GM23338 (cell line): ENCODE measurements at regions not wholly inside any gene's neighbourhood (a gene's known extent, or its start where the extent isn't known, plus 50 kb on each side); places are given as distances from the start of the nearest gene placed in this dataset.

Experiments
- ETS1 ChIP-seq: IDR thresholded peaks from 2 replicates; pipeline ENCODE4 v1.6.1; 2016; ENCODE audit warnings: antibody characterized with exemption
- NANOG ChIP-seq: IDR thresholded peaks from 2 replicates; pipeline ENCODE4 v1.6.1; 2016; ENCODE audit warnings: antibody characterized with exemption, borderline replicate concordance
- TF ChIP-seq, protein P1 (sequence below): fragments of 250-450 bp; sonication (Bioruptor Pico); IDR thresholded peaks from 2 replicates; pipeline ENCODE4 v1.5.0; 2020; ENCODE audit warnings: mild to moderate bottlenecking, moderate library complexity
- TF ChIP-seq, protein P2 (sequence below): IDR thresholded peaks from one replicate; pipeline ENCODE4 v1.6.1; 2018; ENCODE audit warnings: antibody characterized with exemption; ENCODE audit not compliant: unreplicated experiment
- TF ChIP-seq, protein P3 (sequence below), 2 experiments: fragments of 200-600 bp in 1 of 2; sonication (generic) in 1 of 2; conservative IDR thresholded peaks; 2 replicates each; pipeline versions ENCODE4 v1.5.1 to v1.6.1; 2016 to 2017; ENCODE audit warnings: antibody characterized with exemption in 2 of 2, low read depth in 2 of 2, mild to moderate bottlenecking in 2 of 2, moderate library complexity in 1 of 2

- TF ChIP-seq, protein P1, sequence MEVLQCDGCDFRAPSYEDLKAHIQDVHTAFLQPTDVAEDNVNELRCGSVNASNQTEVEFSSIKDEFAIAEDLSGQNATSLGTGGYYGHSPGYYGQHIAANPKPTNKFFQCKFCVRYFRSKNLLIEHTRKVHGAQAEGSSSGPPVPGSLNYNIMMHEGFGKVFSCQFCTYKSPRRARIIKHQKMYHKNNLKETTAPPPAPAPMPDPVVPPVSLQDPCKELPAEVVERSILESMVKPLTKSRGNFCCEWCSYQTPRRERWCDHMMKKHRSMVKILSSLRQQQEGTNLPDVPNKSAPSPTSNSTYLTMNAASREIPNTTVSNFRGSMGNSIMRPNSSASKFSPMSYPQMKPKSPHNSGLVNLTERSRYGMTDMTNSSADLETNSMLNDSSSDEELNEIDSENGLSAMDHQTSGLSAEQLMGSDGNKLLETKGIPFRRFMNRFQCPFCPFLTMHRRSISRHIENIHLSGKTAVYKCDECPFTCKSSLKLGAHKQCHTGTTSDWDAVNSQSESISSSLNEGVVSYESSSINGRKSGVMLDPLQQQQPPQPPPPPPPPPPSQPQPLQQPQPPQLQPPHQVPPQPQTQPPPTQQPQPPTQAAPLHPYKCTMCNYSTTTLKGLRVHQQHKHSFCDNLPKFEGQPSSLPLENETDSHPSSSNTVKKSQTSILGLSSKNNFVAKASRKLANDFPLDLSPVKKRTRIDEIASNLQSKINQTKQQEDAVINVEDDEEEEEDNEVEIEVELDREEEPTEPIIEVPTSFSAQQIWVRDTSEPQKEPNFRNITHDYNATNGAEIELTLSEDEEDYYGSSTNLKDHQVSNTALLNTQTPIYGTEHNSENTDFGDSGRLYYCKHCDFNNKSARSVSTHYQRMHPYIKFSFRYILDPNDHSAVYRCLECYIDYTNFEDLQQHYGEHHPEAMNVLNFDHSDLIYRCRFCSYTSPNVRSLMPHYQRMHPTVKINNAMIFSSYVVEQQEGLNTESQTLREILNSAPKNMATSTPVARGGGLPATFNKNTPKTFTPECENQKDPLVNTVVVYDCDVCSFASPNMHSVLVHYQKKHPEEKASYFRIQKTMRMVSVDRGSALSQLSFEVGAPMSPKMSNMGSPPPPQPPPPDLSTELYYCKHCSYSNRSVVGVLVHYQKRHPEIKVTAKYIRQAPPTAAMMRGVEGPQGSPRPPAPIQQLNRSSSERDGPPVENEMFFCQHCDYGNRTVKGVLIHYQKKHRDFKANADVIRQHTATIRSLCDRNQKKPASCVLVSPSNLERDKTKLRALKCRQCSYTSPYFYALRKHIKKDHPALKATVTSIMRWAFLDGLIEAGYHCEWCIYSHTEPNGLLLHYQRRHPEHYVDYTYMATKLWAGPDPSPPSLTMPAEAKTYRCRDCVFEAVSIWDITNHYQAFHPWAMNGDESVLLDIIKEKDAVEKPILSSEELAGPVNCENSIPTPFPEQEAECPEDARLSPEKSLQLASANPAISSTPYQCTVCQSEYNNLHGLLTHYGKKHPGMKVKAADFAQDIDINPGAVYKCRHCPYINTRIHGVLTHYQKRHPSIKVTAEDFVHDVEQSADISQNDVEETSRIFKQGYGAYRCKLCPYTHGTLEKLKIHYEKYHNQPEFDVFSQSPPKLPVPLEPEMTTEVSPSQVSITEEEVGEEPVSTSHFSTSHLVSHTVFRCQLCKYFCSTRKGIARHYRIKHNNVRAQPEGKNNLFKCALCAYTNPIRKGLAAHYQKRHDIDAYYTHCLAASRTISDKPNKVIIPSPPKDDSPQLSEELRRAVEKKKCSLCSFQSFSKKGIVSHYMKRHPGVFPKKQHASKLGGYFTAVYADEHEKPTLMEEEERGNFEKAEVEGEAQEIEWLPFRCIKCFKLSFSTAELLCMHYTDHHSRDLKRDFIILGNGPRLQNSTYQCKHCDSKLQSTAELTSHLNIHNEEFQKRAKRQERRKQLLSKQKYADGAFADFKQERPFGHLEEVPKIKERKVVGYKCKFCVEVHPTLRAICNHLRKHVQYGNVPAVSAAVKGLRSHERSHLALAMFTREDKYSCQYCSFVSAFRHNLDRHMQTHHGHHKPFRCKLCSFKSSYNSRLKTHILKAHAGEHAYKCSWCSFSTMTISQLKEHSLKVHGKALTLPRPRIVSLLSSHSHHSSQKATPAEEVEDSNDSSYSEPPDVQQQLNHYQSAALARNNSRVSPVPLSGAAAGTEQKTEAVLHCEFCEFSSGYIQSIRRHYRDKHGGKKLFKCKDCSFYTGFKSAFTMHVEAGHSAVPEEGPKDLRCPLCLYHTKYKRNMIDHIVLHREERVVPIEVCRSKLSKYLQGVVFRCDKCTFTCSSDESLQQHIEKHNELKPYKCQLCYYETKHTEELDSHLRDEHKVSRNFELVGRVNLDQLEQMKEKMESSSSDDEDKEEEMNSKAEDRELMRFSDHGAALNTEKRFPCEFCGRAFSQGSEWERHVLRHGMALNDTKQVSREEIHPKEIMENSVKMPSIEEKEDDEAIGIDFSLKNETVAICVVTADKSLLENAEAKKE: no peak
- TF ChIP-seq, protein P2, sequence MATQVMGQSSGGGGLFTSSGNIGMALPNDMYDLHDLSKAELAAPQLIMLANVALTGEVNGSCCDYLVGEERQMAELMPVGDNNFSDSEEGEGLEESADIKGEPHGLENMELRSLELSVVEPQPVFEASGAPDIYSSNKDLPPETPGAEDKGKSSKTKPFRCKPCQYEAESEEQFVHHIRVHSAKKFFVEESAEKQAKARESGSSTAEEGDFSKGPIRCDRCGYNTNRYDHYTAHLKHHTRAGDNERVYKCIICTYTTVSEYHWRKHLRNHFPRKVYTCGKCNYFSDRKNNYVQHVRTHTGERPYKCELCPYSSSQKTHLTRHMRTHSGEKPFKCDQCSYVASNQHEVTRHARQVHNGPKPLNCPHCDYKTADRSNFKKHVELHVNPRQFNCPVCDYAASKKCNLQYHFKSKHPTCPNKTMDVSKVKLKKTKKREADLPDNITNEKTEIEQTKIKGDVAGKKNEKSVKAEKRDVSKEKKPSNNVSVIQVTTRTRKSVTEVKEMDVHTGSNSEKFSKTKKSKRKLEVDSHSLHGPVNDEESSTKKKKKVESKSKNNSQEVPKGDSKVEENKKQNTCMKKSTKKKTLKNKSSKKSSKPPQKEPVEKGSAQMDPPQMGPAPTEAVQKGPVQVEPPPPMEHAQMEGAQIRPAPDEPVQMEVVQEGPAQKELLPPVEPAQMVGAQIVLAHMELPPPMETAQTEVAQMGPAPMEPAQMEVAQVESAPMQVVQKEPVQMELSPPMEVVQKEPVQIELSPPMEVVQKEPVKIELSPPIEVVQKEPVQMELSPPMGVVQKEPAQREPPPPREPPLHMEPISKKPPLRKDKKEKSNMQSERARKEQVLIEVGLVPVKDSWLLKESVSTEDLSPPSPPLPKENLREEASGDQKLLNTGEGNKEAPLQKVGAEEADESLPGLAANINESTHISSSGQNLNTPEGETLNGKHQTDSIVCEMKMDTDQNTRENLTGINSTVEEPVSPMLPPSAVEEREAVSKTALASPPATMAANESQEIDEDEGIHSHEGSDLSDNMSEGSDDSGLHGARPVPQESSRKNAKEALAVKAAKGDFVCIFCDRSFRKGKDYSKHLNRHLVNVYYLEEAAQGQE: no peak
- TF ChIP-seq NANOG (no peak), ETS1 (no peak)
- TF ChIP-seq, protein P3, sequence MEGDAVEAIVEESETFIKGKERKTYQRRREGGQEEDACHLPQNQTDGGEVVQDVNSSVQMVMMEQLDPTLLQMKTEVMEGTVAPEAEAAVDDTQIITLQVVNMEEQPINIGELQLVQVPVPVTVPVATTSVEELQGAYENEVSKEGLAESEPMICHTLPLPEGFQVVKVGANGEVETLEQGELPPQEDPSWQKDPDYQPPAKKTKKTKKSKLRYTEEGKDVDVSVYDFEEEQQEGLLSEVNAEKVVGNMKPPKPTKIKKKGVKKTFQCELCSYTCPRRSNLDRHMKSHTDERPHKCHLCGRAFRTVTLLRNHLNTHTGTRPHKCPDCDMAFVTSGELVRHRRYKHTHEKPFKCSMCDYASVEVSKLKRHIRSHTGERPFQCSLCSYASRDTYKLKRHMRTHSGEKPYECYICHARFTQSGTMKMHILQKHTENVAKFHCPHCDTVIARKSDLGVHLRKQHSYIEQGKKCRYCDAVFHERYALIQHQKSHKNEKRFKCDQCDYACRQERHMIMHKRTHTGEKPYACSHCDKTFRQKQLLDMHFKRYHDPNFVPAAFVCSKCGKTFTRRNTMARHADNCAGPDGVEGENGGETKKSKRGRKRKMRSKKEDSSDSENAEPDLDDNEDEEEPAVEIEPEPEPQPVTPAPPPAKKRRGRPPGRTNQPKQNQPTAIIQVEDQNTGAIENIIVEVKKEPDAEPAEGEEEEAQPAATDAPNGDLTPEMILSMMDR (conservative IDR thresholded peaks at IDR 0.05; ENCODE audit: low read depth in 2 of 2): no peak
Measured at GRCh38 chr7:133195868-133196267, 57.0 kb upstream of the EXOC4 start (continued).
